GM23248 (cell line): ENCODE measurements at regions not wholly inside any gene's neighbourhood (a gene's known extent, or its start where the extent isn't known, plus 50 kb on each side); places are given as distances from the start of the nearest gene placed in this dataset.

ENCODE experiments used
- EZH2 ChIP-seq: fragments of 200-600 bp; sonication (generic); IDR thresholded peaks from 2 replicates; pipeline ENCODE4 v1.6.1; 2018; ENCODE audit warnings: antibody characterized with exemption, mild to moderate bottlenecking; ENCODE audit not compliant: insufficient read depth, poor library complexity, severe bottlenecking
- EZH2phosphoT487 ChIP-seq: fragments of 200-600 bp; sonication (generic); IDR thresholded peaks from 2 replicates; pipeline ENCODE4 v1.6.1; 2018; ENCODE audit warnings: antibody characterized with exemption, moderate library complexity, mild to moderate bottlenecking, low read depth; ENCODE audit not compliant: insufficient read depth

DNA sequence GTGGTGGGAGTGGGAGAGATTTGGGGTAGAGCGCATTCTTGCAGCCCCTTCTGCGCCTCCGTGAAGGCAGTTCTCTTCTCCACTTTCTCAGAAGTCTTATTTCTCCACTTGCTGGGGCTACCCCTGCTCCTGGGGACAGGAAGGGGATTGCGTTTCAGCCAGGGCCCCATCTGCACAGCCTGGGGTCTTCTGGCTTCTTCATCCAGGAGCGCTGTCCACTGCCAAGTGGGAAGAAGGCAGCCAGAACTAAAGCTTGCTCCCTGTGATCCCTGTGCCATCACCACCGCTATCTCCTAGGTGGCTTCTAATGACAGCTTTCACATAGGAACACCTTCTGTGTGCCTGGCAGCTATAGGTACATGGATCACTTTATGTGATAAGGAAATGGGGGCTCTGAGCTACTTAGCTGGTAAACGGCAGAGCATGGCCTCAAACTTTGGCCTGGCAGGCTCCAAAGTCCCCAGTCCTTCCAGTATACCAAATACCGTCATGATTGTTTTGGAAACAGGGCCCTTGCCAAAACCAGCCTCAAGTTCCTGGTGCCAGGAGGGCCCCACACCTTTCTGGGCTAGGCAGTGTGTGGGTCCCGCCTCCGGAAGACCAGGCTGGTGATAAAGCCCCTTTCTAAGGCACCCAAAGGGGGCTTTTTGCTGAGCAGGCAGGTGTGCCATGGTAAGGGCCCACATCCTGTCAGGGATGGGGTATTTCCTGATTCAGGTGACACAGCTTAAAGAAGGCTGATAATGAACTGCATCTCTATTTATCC lies 60.4 kb upstream of the PAX6 start:
- TF ChIP-seq EZH2 (no peak), EZH2phosphoT487 (no peak)
